ENCODE measurements at regions not wholly inside any gene's neighbourhood (a gene's known extent, or its start where the extent isn't known, plus 50 kb on each side); places are given as distances from the start of the nearest gene placed in this dataset.

DNA sequence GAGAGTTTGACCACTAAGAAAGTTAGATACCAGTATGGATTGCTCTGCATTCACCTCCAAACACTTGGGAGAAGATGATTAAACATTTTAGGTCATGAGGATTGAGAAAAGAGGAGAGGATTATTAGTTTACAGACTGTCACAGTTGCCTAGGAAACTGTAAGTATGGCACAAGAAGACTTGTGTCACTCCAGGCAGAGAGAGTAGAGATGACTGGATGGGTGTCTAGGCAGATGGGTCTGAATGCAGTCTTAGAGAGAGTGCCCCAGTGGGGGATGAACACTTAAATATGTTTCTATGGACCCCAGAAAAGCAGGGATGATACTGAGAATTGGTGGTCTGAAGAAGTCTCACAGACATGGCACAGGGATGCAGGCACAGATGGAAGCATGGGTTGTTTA is 477.6 kb upstream of the B3GALT2 start:
- no peak for TF ChIP-seq CTCF (IDR thresholded peaks at IDR 0.05)
- TF ChIP-seq POLR2A (IDR thresholded peaks at IDR 0.05) = no peak

All from thyroid gland (tissue), 4 donors.